ENCODE measurements at regions not wholly inside any gene's neighbourhood (a gene's known extent, or its start where the extent isn't known, plus 50 kb on each side); places are given as distances from the start of the nearest gene placed in this dataset.

GRCh38 chr2:71849607-71850305, 297.9 kb downstream of the CYP26B1 start (continued):
- TF ChIP-seq FOXP4 (CRISPR knock-in tag; IDR thresholded peaks at IDR 0.05) (no peak), RCOR2 (CRISPR knock-in tag; IDR thresholded peaks at IDR 0.05) (no peak), ZNF589 (CRISPR knock-in tag; conservative IDR thresholded peaks at IDR 0.05) (no peak), ZNF17 (CRISPR knock-in tag; IDR thresholded peaks at IDR 0.05) (no peak), NR0B2 (CRISPR knock-in tag; IDR thresholded peaks at IDR 0.05) (no peak), ZNF30 (CRISPR knock-in tag; IDR thresholded peaks at IDR 0.05) (no peak), ZZZ3 (CRISPR knock-in tag; IDR thresholded peaks at IDR 0.05; ENCODE audit: borderline replicate concordance) (no peak), SMAD9 (CRISPR knock-in tag; IDR thresholded peaks at IDR 0.05) (no peak), ZNF468 (CRISPR knock-in tag; IDR thresholded peaks at IDR 0.05) (no peak)

- Histone ChIP-seq H4K20me1 (ENCODE audit: insufficient read depth, low read length) (no peaks in the 10 kb centered on the region), H3K36me3 (replicated peaks in 1 of 2; ENCODE audit: control insufficient read depth in 1 of 2, insufficient read depth in 2 of 2, low read length in 2 of 2) (no peaks in the 10 kb centered on the region), H3K4me3 (replicated peaks in 1 of 3; ENCODE audit: insufficient read depth in 1 of 3, low read depth in 2 of 3, low read length in 3 of 3) (no peak overlapping the region), H3K27me3 (ENCODE audit: control insufficient read depth in 1 of 2, insufficient read depth in 2 of 2, low read length in 2 of 2) (peaks cover 6 to 47% of the 10 kb centered on the region in 2 experiments; a peak in 4 of 5 replicates), H3K4me1 (ENCODE audit: insufficient read depth, low read length) (no peaks in the 10 kb centered on the region), H3K9ac (ENCODE audit: insufficient read depth, low read depth, low read length) (no peak overlapping the region), H3K9me3 (ENCODE audit: low read length) (no peaks in the 10 kb centered on the region), H3K79me2 (ENCODE audit: insufficient read depth, low read length) (no peaks in the 10 kb centered on the region), H3K27ac (ENCODE audit: extremely low read length, insufficient read depth, low read length) (no peak overlapping the region), H2AFZ (ENCODE audit: low read length) (no peak overlapping the region), H3K4me2 (ENCODE audit: low read depth, low read length) (no peak overlapping the region)
- ATAC-seq, result no peak
- ChIA-PET POLR2A (no interaction called here), CTCF (ENCODE audit: low intra/inter-chr PET ratio, low total read pairs) (no interaction called here)
- in situ Hi-C loops (cut with HindIII; ENCODE audit: extremely low pct_ligation_motif_present, low pct_unique_long_range_greater_than_20kb), result no loop called here
- intact Hi-C loops (cut with micrococcal nuclease; ENCODE audit: unreplicated experiment), result no loop called here
- no TSS peak for BruUV-seq (replicated peaks)
- DNase-seq (ENCODE audit: low spot score), result no peak
- WGBS (ENCODE audit: low lambda C conversion rate), result 26% methylated on average over 6 of the region's 6 CpGs
- no peak for FAIRE-seq
- TF ChIP-seq ZNF576 (CRISPR knock-in tag; IDR thresholded peaks at IDR 0.05), result no peak
- TF ChIP-seq HIC2 (CRISPR knock-in tag; IDR thresholded peaks at IDR 0.05; ENCODE audit: low read depth), result no peak
Observed at GRCh38 chr2:71849111-71849510, 298.6 kb downstream of the CYP26B1 start.

Data from HepG2 (cell line).